ENCODE measurements at regions not wholly inside any gene's neighbourhood (a gene's known extent, or its start where the extent isn't known, plus 50 kb on each side); places are given as distances from the start of the nearest gene placed in this dataset.

DNA sequence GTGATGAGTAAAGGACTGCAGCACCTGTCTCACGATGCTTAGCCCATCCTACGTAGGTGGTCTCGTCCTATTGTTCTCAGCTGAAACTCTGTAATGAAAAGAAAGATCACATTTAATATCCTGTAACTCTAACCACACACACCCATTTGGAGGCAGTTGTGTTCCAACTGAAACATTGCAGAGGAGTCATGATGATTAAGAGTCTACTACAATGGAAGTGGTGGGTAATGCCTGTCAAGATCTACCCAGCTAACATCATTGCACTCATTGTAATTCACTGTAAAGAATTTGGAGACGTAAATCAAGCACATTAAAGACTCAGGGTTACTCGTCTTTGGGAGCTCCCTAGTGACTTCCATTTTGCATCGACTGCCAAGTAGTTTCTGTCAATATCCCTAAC lies 106.0 kb upstream of the PTPN3 start (continued):
- TF ChIP-seq PRDM15 (CRISPR knock-in tag; IDR thresholded peaks at IDR 0.05) (no peak), POU2F2 (IDR thresholded peaks at IDR 0.05; ENCODE audit: borderline replicate concordance, low read depth, low read length) (no peak)

DNA sequence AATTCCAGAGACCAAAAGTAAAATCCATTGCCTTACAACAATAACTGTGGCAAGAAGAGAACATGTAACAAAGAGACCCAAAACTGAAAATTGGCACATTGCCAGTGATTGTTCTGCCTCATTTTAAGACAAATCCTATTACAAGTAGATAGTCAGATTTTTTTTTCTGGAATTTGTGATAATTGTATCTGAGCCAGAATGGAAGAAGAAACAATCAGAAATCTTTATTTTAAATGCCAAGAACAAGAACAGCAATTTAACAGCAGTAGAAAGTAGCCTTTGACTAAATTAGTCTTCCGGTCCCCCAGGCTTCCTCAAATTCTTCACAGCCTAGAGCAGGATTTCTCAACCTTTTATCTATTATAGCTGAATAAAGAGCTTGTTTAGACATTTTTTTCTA lies 106.7 kb upstream of the PTPN3 start:
- POLR2A ChIA-PET = no interaction called here
- Histone ChIP-seq H3K27me3 (replicated peaks in 1 of 2; ENCODE audit: control insufficient read depth in 2 of 2, insufficient read depth in 2 of 2, low read length in 1 of 2) (no peaks in the 10 kb centered on the region; a peak in 1 of 4 replicates), H4K20me1 (ENCODE audit: control insufficient read depth, insufficient read depth) (no peaks in the 10 kb centered on the region), H3K79me2 (ENCODE audit: control insufficient read depth, insufficient read depth, low read length) (no peaks in the 10 kb centered on the region), H3K36me3 (ENCODE audit: control insufficient read depth in 2 of 2, insufficient read depth in 2 of 2, low read length in 1 of 2) (no peaks in the 10 kb centered on the region), H3K9ac (ENCODE audit: control insufficient read depth, insufficient read depth, low read length) (no peak overlapping the region), H3K4me3 (no peak overlapping the region), H3K27ac (ENCODE audit: control insufficient read depth, insufficient read depth) (no peak overlapping the region), H3K4me1 (ENCODE audit: control insufficient read depth, insufficient read depth, low read length) (no peaks in the 10 kb centered on the region), H2AFZ (ENCODE audit: control insufficient read depth, low read depth, low read length) (no peak overlapping the region), H3K9me3 (replicated peaks; ENCODE audit: control insufficient read depth, insufficient read depth, low read length) (no peaks in the 10 kb centered on the region), H3K4me2 (ENCODE audit: control insufficient read depth, insufficient read depth) (no peak overlapping the region)
- SMC1A ChIA-PET (ENCODE audit: uncharacterized antibody, unreplicated experiment) = interaction anchor here (0.6 to 1.5 kb wide), 2 partner anchors 16 to 92 kb away, joined by 3 to 4 read pairs; no protein-coding TSS in a partner anchor
- no peak for FAIRE-seq
- no peak for ATAC-seq
- no TSS peak for BruUV-seq (replicated peaks)
- in situ Hi-C loops (cut with MboI) = no loop called here
- RAD21 ChIA-PET (ENCODE audit: unreplicated experiment) = no interaction called here
- intact Hi-C loops (cut with micrococcal nuclease; ENCODE audit: unreplicated experiment) = no loop called here
- no peak for DNase-seq (ENCODE audit: low read depth, low spot score)
- 57% methylated on average over 1 of the region's 1 CpG for WGBS (ENCODE audit: insufficient coverage, insufficient replicate concordance, low lambda C conversion rate, missing lambda C conversion rate)
- CTCF ChIA-PET = interaction anchor here (1.9 kb wide), 1 partner anchor 31 kb away, joined by 5 read pairs; no protein-coding TSS in a partner anchor
- TF ChIP-seq, protein P1, sequence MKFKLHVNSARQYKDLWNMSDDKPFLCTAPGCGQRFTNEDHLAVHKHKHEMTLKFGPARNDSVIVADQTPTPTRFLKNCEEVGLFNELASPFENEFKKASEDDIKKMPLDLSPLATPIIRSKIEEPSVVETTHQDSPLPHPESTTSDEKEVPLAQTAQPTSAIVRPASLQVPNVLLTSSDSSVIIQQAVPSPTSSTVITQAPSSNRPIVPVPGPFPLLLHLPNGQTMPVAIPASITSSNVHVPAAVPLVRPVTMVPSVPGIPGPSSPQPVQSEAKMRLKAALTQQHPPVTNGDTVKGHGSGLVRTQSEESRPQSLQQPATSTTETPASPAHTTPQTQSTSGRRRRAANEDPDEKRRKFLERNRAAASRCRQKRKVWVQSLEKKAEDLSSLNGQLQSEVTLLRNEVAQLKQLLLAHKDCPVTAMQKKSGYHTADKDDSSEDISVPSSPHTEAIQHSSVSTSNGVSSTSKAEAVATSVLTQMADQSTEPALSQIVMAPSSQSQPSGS (IDR thresholded peaks at IDR 0.05; ENCODE audit: low read length) = no peak
- TF ChIP-seq, protein P2, sequence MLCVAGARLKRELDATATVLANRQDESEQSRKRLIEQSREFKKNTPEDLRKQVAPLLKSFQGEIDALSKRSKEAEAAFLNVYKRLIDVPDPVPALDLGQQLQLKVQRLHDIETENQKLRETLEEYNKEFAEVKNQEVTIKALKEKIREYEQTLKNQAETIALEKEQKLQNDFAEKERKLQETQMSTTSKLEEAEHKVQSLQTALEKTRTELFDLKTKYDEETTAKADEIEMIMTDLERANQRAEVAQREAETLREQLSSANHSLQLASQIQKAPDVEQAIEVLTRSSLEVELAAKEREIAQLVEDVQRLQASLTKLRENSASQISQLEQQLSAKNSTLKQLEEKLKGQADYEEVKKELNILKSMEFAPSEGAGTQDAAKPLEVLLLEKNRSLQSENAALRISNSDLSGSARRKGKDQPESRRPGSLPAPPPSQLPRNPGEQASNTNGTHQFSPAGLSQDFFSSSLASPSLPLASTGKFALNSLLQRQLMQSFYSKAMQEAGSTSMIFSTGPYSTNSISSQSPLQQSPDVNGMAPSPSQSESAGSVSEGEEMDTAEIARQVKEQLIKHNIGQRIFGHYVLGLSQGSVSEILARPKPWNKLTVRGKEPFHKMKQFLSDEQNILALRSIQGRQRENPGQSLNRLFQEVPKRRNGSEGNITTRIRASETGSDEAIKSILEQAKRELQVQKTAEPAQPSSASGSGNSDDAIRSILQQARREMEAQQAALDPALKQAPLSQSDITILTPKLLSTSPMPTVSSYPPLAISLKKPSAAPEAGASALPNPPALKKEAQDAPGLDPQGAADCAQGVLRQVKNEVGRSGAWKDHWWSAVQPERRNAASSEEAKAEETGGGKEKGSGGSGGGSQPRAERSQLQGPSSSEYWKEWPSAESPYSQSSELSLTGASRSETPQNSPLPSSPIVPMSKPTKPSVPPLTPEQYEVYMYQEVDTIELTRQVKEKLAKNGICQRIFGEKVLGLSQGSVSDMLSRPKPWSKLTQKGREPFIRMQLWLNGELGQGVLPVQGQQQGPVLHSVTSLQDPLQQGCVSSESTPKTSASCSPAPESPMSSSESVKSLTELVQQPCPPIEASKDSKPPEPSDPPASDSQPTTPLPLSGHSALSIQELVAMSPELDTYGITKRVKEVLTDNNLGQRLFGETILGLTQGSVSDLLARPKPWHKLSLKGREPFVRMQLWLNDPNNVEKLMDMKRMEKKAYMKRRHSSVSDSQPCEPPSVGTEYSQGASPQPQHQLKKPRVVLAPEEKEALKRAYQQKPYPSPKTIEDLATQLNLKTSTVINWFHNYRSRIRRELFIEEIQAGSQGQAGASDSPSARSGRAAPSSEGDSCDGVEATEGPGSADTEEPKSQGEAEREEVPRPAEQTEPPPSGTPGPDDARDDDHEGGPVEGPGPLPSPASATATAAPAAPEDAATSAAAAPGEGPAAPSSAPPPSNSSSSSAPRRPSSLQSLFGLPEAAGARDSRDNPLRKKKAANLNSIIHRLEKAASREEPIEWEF (IDR thresholded peaks at IDR 0.05; ENCODE audit: insufficient replicate concordance, low read depth, low read length) = no peak
- TF ChIP-seq EGR1 (IDR thresholded peaks at IDR 0.05; ENCODE audit: borderline replicate concordance in 1 of 2, low read depth in 2 of 2, low read length in 2 of 2) (no peak), IKZF2 (IDR thresholded peaks at IDR 0.05) (no peak), KLF5 (IDR thresholded peaks at IDR 0.05; ENCODE audit: partially characterized antibody) (no peak), MEF2A (IDR thresholded peaks at IDR 0.05; ENCODE audit: insufficient read depth, low read depth, low read length) (no peak), ATF7 (IDR thresholded peaks at IDR 0.05; ENCODE audit: low read depth) (no peak), PAX8 (IDR thresholded peaks at IDR 0.05) (no peak), NR2C2 (IDR thresholded peaks at IDR 0.05; ENCODE audit: borderline replicate concordance, control insufficient read depth, insufficient read length, low read depth) (no peak), RFX5 (IDR thresholded peaks at IDR 0.05; ENCODE audit: low read depth, low read length) (no peak)
